ENCODE measurements at regions not wholly inside any gene's neighbourhood (a gene's known extent, or its start where the extent isn't known, plus 50 kb on each side); places are given as distances from the start of the nearest gene placed in this dataset.

GRCh38 chr14:87052646-87053225, 940.2 kb downstream of the GALC start:
- TF ChIP-seq CTCF (IDR thresholded peaks at IDR 0.05; ENCODE audit: insufficient read depth, low read length, poor library complexity, severe bottlenecking): no peak
- no peak for DNase-seq (ENCODE audit: low read depth)

GRCh38 chr14:87050421-87050820, 942.6 kb downstream of the GALC start:
- no peaks in the 10 kb centered on the region for H3K27me3 ChIP-seq (ENCODE audit: control insufficient read depth, insufficient read depth, low read length)
- TF ChIP-seq CTCF (IDR thresholded peaks at IDR 0.05; ENCODE audit: insufficient read depth, low read length, poor library complexity, severe bottlenecking): no peak
- DNase-seq (ENCODE audit: low read depth): no peak
- no peaks in the 10 kb centered on the region for H3K36me3 ChIP-seq (ENCODE audit: control insufficient read depth, insufficient read depth, low read length)
- H3K4me3 ChIP-seq (ENCODE audit: low read depth, low read length): no peak overlapping the region

More at GRCh38 chr14:87052646-87053225, 940.2 kb downstream of the GALC start:
- no peaks in the 10 kb centered on the region for H3K36me3 ChIP-seq (ENCODE audit: control insufficient read depth, insufficient read depth, low read length)
- H3K27me3 ChIP-seq (ENCODE audit: control insufficient read depth, insufficient read depth, low read length): no peaks in the 10 kb centered on the region
- H3K4me3 ChIP-seq (ENCODE audit: low read depth, low read length): no peak overlapping the region

- Histone ChIP-seq H3K27me3 (ENCODE audit: control insufficient read depth, insufficient read depth, low read length) (no peaks in the 10 kb centered on the region), H3K4me3 (ENCODE audit: low read depth, low read length) (no peak overlapping the region), H3K36me3 (ENCODE audit: control insufficient read depth, insufficient read depth, low read length) (no peaks in the 10 kb centered on the region)
- peak; percentile 72 for TF ChIP-seq CTCF (IDR thresholded peaks at IDR 0.05; ENCODE audit: insufficient read depth, low read length, poor library complexity, severe bottlenecking)
- DNase-seq (ENCODE audit: low read depth): no peak
Measured at GRCh38 chr14:87049950-87050349, 943.0 kb downstream of the GALC start.

- Histone ChIP-seq H3K27me3 (ENCODE audit: control insufficient read depth, insufficient read depth, low read length) (no peaks in the 10 kb centered on the region), H3K4me3 (ENCODE audit: low read depth, low read length) (no peak overlapping the region), H3K36me3 (ENCODE audit: control insufficient read depth, insufficient read depth, low read length) (no peaks in the 10 kb centered on the region)
- DNase-seq (ENCODE audit: low read depth): no peak
- no peak for TF ChIP-seq CTCF (IDR thresholded peaks at IDR 0.05; ENCODE audit: insufficient read depth, low read length, poor library complexity, severe bottlenecking)
Measured at GRCh38 chr14:87046960-87047359, 946.0 kb downstream of the GALC start.

GRCh38 chr14:87045956-87046355, 947.0 kb downstream of the GALC start:
- H3K27me3 ChIP-seq (ENCODE audit: control insufficient read depth, insufficient read depth, low read length): no peaks in the 10 kb centered on the region
- H3K4me3 ChIP-seq (ENCODE audit: low read depth, low read length): no peak overlapping the region
- no peak for DNase-seq (ENCODE audit: low read depth)
- H3K36me3 ChIP-seq (ENCODE audit: control insufficient read depth, insufficient read depth, low read length): no peaks in the 10 kb centered on the region
- no peak for TF ChIP-seq CTCF (IDR thresholded peaks at IDR 0.05; ENCODE audit: insufficient read depth, low read length, poor library complexity, severe bottlenecking)

GRCh38 chr14:87045246-87045645, 947.7 kb downstream of the GALC start:
- no peak for TF ChIP-seq CTCF (IDR thresholded peaks at IDR 0.05; ENCODE audit: insufficient read depth, low read length, poor library complexity, severe bottlenecking)
- DNase-seq (ENCODE audit: low read depth): no peak
- Histone ChIP-seq H3K27me3 (ENCODE audit: control insufficient read depth, insufficient read depth, low read length) (no peaks in the 10 kb centered on the region), H3K36me3 (ENCODE audit: control insufficient read depth, insufficient read depth, low read length) (no peaks in the 10 kb centered on the region), H3K4me3 (ENCODE audit: low read depth, low read length) (no peak overlapping the region)

Data from kidney epithelial cell (primary cell).